ENCODE measurements at regions not wholly inside any gene's neighbourhood (a gene's known extent, or its start where the extent isn't known, plus 50 kb on each side); places are given as distances from the start of the nearest gene placed in this dataset.

DNA sequence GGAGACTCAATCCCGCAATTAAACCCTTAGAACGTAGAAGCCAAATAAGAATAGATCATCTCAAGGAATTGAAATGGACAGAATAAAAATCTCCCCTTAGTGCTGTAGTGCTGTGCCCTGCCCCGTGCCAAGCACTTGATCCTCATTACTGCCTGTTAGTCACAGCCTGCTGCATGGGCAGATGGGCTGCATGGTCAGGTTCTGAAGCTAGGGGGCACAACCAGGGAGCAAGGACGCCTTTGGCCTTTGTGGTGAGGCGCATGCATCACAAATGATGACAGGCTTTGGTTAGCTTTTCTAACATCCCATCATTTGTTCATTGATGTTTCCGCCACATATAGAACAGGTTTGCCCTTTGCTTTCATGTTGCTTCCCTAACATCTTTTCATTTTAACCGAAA lies 336.3 kb upstream of the ADAMTS9 start:
- intact Hi-C loops (cut with DNase I; ENCODE audit: low total_unique reads): no loop called here
- H3K4me3 ChIP-seq (ENCODE audit: low read depth, poor library complexity, severe bottlenecking): no peak overlapping the region
- no peak for TF ChIP-seq POLR2A (IDR thresholded peaks at IDR 0.05)
- TF ChIP-seq, protein P1, sequence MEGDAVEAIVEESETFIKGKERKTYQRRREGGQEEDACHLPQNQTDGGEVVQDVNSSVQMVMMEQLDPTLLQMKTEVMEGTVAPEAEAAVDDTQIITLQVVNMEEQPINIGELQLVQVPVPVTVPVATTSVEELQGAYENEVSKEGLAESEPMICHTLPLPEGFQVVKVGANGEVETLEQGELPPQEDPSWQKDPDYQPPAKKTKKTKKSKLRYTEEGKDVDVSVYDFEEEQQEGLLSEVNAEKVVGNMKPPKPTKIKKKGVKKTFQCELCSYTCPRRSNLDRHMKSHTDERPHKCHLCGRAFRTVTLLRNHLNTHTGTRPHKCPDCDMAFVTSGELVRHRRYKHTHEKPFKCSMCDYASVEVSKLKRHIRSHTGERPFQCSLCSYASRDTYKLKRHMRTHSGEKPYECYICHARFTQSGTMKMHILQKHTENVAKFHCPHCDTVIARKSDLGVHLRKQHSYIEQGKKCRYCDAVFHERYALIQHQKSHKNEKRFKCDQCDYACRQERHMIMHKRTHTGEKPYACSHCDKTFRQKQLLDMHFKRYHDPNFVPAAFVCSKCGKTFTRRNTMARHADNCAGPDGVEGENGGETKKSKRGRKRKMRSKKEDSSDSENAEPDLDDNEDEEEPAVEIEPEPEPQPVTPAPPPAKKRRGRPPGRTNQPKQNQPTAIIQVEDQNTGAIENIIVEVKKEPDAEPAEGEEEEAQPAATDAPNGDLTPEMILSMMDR (IDR thresholded peaks at IDR 0.05): no peak
- WGBS, 2 donors: 93 to 95% methylated on average over 7 of the region's 7 CpGs
- no peak for DNase-seq (ENCODE audit: low spot score in 2 of 2)

DNA sequence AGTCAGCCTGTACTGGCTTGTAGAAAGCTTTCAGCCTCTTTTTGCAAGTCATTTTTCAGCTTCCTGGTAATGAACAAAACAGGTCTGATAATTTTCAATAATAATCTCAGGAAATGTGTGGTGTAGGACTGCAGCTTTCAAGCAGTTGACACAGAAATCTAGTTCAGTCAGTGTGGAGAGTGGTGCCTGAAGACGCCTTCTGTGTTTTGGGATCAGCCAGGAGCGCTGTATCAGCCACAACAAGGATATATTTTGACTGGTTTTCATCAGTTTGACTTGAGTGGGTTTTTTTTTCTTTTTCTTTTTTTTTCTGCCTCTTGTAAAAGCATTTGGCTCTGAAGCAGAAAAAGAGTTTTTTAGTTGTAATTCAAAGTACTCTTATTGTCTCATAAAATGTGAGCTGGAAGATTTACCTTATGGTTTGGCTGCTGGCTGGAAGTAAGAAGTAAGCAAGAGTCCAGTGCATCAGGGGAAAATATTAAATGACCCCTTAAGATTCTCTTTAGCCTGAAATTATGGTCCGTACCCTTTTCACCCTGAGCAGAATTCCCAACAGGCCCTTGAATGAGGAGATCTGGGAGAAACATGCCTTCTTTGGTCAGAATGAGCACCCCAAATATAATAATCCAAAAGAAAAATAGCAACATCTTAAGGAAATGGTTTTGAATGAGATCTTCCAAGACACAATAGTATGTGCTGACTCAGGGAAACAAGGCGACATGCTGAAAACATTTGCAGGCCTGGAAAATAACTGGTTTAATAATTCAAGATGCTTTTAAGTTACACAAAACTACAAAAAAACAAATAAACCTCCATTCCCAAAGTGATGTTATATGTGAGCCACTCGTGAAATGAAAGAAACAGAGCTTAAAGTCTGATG lies 332.7 kb upstream of the ADAMTS9 start:
- 60 to 66% methylated on average over 5 of the region's 5 CpGs for WGBS, 2 donors
- TF ChIP-seq POLR2A (IDR thresholded peaks at IDR 0.05): no peak
- TF ChIP-seq, protein P1 (IDR thresholded peaks at IDR 0.05): no peak
- no peak for DNase-seq (ENCODE audit: low spot score in 2 of 2)
- H3K4me3 ChIP-seq (ENCODE audit: low read depth, poor library complexity, severe bottlenecking): no peak overlapping the region
- intact Hi-C loops (cut with DNase I; ENCODE audit: low total_unique reads): no loop called here

DNA sequence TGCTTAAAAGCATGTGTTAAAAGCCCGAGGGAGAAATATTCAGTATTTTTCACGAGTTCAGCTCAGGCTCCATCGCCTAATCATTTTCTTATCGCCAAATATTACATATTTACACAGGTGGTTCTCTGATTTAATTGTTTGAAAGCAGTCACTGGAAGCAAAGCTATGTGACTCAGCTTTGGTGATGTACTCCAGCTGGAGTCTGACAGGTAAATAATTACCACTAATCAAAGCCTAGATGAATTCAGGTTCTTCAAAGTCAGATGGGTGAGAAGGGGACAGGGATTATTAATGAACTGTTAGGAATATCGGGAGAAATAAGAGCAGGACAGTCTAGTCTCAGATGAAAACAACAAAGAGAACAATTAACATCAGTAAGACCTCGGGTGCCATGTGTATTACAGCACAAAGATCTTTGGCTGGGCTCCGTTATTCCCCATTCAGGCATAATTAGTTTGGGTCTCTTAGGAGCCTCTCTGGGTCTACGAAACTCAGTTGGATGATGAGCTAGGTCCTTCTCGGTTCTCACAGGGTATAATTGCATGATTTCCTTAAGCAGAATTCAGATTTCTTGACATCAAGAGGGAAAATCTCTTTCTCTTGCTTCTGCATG lies 331.7 kb upstream of the ADAMTS9 start:
- TF ChIP-seq POLR2A (IDR thresholded peaks at IDR 0.05): no peak
- TF ChIP-seq, protein P1 (IDR thresholded peaks at IDR 0.05): no peak
- H3K4me3 ChIP-seq (ENCODE audit: low read depth, poor library complexity, severe bottlenecking): no peak overlapping the region
- intact Hi-C loops (cut with DNase I; ENCODE audit: low total_unique reads): no loop called here
- 63 to 70% methylated on average over 9 of the region's 9 CpGs for WGBS, 2 donors
- no peak for DNase-seq (ENCODE audit: low spot score in 2 of 2)

DNA sequence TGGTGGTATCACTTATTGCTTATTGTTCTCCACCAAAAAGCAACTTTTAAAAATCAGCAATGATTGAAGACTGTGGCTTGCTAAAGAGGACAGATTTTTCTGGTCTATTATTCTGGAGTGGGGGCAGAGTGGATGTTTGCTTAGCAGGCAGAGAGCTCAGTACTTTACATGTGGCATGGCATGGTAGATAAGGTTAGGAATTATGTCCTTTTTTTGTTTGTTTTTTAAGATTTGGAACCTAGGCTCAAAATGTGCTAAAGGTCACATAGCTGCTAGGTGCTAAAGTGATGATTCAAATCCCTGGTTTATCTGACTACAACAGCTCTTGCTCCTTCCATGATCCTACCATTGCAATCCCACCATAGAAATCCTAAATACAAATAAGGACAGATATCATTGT lies 331.0 kb upstream of the ADAMTS9 start:
- TF ChIP-seq, protein P1 (IDR thresholded peaks at IDR 0.05): no peak
- TF ChIP-seq POLR2A (IDR thresholded peaks at IDR 0.05): no peak
- intact Hi-C loops (cut with DNase I; ENCODE audit: low total_unique reads): no loop called here

DNA sequence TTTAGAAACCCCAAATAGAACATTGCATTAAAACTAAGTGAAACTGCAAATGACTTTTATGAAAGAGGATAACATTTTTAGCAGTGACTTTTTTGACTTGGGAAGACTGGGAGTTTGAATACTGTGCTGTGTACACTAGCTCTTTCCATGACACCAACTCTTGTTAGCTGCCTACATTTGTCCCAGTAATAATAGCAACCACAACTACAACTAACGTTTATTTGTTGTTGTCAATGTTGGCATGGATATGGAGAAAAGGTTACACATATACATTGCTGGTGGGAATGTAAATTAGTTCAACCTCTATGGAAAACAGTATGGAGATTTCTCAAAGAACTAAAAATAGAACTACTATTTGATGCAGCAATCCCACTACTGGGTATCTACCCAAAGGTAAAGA lies 329.6 kb upstream of the ADAMTS9 start:
- 76 to 78% methylated on average over 1 of the region's 1 CpG for WGBS, 2 donors
- intact Hi-C loops (cut with DNase I; ENCODE audit: low total_unique reads): no loop called here
- no peak overlapping the region for H3K4me3 ChIP-seq (ENCODE audit: low read depth, poor library complexity, severe bottlenecking)
- no peak for TF ChIP-seq POLR2A (IDR thresholded peaks at IDR 0.05)
- TF ChIP-seq, protein P1 (IDR thresholded peaks at IDR 0.05): no peak
- no peak for DNase-seq (ENCODE audit: low spot score in 2 of 2)

More for the DNA sequence above, 331.0 kb upstream of the ADAMTS9 start:
- no peak for DNase-seq (ENCODE audit: low spot score in 2 of 2)
- no peak overlapping the region for H3K4me3 ChIP-seq (ENCODE audit: low read depth, poor library complexity, severe bottlenecking)
